ENCODE measurements at regions not wholly inside any gene's neighbourhood (a gene's known extent, or its start where the extent isn't known, plus 50 kb on each side); places are given as distances from the start of the nearest gene placed in this dataset.

DNA sequence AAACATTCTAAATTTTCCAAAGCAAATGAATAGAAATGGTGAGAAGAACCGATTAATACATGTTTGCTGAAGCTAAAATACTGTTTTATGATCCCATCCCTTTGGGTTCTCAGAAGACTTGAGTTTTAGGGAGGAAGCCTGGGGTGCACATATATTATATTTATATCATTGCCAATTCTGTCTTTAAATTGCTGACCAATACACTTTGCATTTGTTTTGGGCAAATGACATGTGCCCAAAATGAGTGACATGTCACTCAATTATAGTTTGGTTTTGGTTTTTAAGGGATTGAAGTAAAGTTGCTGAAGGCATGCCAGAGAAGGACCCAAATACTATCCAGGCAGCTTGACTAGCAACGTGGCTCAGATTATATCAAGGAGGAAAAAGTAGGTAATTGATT lies 50.3 kb upstream of the SP3 start:
- ChIA-PET CTCF (no interaction called here), POLR2A (no interaction called here)
- no peaks in the 10 kb centered on the region for H3K36me3 ChIP-seq (replicated peaks in 1 of 2; ENCODE audit: control extremely low read depth in 1 of 2, control insufficient read depth in 1 of 2, extremely low read depth in 1 of 2, insufficient read depth in 2 of 2, low read length in 1 of 2)
- no peak for DNase-seq
- H3K27ac Mint-ChIP-seq = no peak overlapping the region
- H3K9ac ChIP-seq (ENCODE audit: low read length) = no peak overlapping the region
- no peaks in the 10 kb centered on the region for H3K9me3 Mint-ChIP-seq (ENCODE audit: insufficient read depth)
- peaks cover 0 to 7% (median 0%) of the 10 kb centered on the region in 3 donors for H3K9me3 ChIP-seq (ENCODE audit: control extremely low read depth in 1 of 3, control insufficient read depth in 2 of 3, insufficient read depth in 1 of 3, low read length in 2 of 3)
- H2AFZ ChIP-seq (ENCODE audit: insufficient read depth, low read depth, low read length, poor library complexity, severe bottlenecking) = no peak overlapping the region
- no peak overlapping the region for H3K4me2 ChIP-seq (replicated peaks; ENCODE audit: low read depth, low read length, poor library complexity, severe bottlenecking)
- H3K27me3 Mint-ChIP-seq = no peaks in the 10 kb centered on the region
- no peak overlapping the region for H3K4me3 ChIP-seq (ENCODE audit: control extremely low read depth in 1 of 5, extremely low read depth in 1 of 5, insufficient read depth in 1 of 5, low read depth in 2 of 5, low read length in 4 of 5)
- H3K4me1 ChIP-seq (ENCODE audit: control insufficient read depth in 2 of 2, insufficient read depth in 2 of 2, low read length in 2 of 2) = peaks cover 4 to 13% of the 10 kb centered on the region in 2 donors
- no peaks in the 10 kb centered on the region for H4K20me1 ChIP-seq (ENCODE audit: control insufficient read depth, insufficient read depth, low read length, poor library complexity, severe bottlenecking)
- ATAC-seq (ENCODE audit: low read depth) = no peak
- H3K4me3 Mint-ChIP-seq = no peak overlapping the region
- peaks cover 13% of the 10 kb centered on the region for H3K4me1 Mint-ChIP-seq
- TF ChIP-seq, protein P1, sequence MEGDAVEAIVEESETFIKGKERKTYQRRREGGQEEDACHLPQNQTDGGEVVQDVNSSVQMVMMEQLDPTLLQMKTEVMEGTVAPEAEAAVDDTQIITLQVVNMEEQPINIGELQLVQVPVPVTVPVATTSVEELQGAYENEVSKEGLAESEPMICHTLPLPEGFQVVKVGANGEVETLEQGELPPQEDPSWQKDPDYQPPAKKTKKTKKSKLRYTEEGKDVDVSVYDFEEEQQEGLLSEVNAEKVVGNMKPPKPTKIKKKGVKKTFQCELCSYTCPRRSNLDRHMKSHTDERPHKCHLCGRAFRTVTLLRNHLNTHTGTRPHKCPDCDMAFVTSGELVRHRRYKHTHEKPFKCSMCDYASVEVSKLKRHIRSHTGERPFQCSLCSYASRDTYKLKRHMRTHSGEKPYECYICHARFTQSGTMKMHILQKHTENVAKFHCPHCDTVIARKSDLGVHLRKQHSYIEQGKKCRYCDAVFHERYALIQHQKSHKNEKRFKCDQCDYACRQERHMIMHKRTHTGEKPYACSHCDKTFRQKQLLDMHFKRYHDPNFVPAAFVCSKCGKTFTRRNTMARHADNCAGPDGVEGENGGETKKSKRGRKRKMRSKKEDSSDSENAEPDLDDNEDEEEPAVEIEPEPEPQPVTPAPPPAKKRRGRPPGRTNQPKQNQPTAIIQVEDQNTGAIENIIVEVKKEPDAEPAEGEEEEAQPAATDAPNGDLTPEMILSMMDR (IDR thresholded peaks at IDR 0.05) = no peak
- no peak for TF ChIP-seq EZH2 (IDR thresholded peaks at IDR 0.05; ENCODE audit: borderline replicate concordance, insufficient read depth, low read depth, low read length, poor library complexity, severe bottlenecking)
- no peaks in the 10 kb centered on the region for H3K79me2 ChIP-seq (ENCODE audit: control insufficient read depth, insufficient read depth, low read length)
- intact Hi-C loops (cut with micrococcal nuclease) = no loop called here
- H3K27me3 ChIP-seq (replicated peaks in 1 of 4; ENCODE audit: control extremely low read depth in 1 of 4, control insufficient read depth in 3 of 4, insufficient read depth in 4 of 4, low read length in 3 of 4) = peaks cover 0 to 2% (median 0%) of the 10 kb centered on the region in 4 experiments
- WGBS (ENCODE audit: insufficient coverage) = no CpG with 5 or more reads among the region's 2 CpGs
- H3K27ac ChIP-seq (ENCODE audit: low read length in 2 of 2) = no peak overlapping the region

Measured in B cell (primary cell).